ENCODE measurements at regions not wholly inside any gene's neighbourhood (a gene's known extent, or its start where the extent isn't known, plus 50 kb on each side); places are given as distances from the start of the nearest gene placed in this dataset.
"Not testable (repeated sequence)": the region's sequence is repeated elsewhere in the genome, so short reads cannot be mapped to it uniquely, and the experiment has no call there.

DNA sequence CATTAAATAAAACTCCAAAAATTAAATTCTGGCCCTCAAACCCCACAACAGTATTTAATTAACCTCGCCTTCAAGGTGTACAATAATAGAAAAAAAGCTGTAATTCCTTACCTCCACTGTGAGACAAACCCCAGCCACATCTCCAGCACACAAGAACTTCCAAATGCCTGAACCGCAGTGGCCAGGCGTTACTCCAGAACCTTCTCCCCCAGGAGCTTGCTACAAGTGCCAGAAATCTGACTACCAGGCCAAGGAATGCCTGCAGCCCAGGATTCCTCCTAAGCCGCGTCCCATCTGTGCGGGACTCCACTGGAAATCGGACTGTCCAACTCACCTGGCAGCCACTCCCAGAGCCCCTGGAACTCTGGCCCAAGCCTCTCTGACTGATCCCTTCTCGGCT, 163.2 kb downstream of the ADRA2C start:
- not testable (repeated sequence) for TF ChIP-seq POLR2A, POLR2AphosphoS5, EP300 (IDR thresholded peaks at IDR 0.05)
- TF ChIP-seq, protein P1, sequence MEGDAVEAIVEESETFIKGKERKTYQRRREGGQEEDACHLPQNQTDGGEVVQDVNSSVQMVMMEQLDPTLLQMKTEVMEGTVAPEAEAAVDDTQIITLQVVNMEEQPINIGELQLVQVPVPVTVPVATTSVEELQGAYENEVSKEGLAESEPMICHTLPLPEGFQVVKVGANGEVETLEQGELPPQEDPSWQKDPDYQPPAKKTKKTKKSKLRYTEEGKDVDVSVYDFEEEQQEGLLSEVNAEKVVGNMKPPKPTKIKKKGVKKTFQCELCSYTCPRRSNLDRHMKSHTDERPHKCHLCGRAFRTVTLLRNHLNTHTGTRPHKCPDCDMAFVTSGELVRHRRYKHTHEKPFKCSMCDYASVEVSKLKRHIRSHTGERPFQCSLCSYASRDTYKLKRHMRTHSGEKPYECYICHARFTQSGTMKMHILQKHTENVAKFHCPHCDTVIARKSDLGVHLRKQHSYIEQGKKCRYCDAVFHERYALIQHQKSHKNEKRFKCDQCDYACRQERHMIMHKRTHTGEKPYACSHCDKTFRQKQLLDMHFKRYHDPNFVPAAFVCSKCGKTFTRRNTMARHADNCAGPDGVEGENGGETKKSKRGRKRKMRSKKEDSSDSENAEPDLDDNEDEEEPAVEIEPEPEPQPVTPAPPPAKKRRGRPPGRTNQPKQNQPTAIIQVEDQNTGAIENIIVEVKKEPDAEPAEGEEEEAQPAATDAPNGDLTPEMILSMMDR (IDR thresholded peaks at IDR 0.05), result not testable (repeated sequence)
